ENCODE measurements at regions not wholly inside any gene's neighbourhood (a gene's known extent, or its start where the extent isn't known, plus 50 kb on each side); places are given as distances from the start of the nearest gene placed in this dataset.

- ChIA-PET CTCF (no interaction called here), POLR2A (no interaction called here)
- Histone ChIP-seq H3K79me2 (ENCODE audit: control insufficient read depth, insufficient read depth, low read length) (no peaks in the 10 kb centered on the region), H3K36me3 (ENCODE audit: control insufficient read depth in 2 of 2, extremely low read depth in 1 of 2, insufficient read depth in 2 of 2, low read length in 2 of 2) (no peaks in the 10 kb centered on the region), H3K27ac (ENCODE audit: insufficient read depth, low read depth, low read length) (no peak overlapping the region), H3K9me3 (replicated peaks; ENCODE audit: control insufficient read depth, insufficient read depth, low read length) (no peaks in the 10 kb centered on the region), H3K4me2 (ENCODE audit: insufficient read depth, low read length) (no peak overlapping the region), H3K9ac (replicated peaks; ENCODE audit: extremely low read depth, insufficient read depth, low read length) (no peak overlapping the region), H3K27me3 (ENCODE audit: control insufficient read depth in 2 of 2, insufficient read depth in 2 of 2, low read length in 2 of 2) (no peaks in the 10 kb centered on the region), H3K4me1 (ENCODE audit: control insufficient read depth, extremely low read depth, insufficient read depth, low read length) (no peaks in the 10 kb centered on the region), H2AFZ (ENCODE audit: low read depth, low read length) (no peak overlapping the region), H3K9me1 (replicated peaks; ENCODE audit: control insufficient read depth, extremely low read depth, insufficient read depth, low read length) (no peaks in the 10 kb centered on the region), H4K20me1 (replicated peaks; ENCODE audit: control insufficient read depth, extremely low read depth, insufficient read depth, low read length) (no peaks in the 10 kb centered on the region), H3K4me3 (replicated peaks in 1 of 3; ENCODE audit: insufficient read depth in 1 of 3, low read depth in 1 of 3, low read length in 3 of 3) (no peak overlapping the region)
- FAIRE-seq, result no peak
- no TSS peak for BruUV-seq (replicated peaks)
- no peak for DNase-seq (ENCODE audit: low read depth, low spot score)
- TF ChIP-seq CTCF (IDR thresholded peaks at IDR 0.05; ENCODE audit: extremely low read depth in 1 of 2, insufficient read depth in 1 of 2, low read depth in 1 of 2, low read length in 2 of 2), result no peak
- TF ChIP-seq MYC (IDR thresholded peaks at IDR 0.05; ENCODE audit: low read depth, low read length), result no peak
- TF ChIP-seq GATA2 (IDR thresholded peaks at IDR 0.05; ENCODE audit: insufficient read depth, insufficient read length, low read depth, low read length), result no peak
- no peak for TF ChIP-seq MAX (IDR thresholded peaks at IDR 0.05; ENCODE audit: insufficient read depth, insufficient read length)
- TF ChIP-seq EZH2 (IDR thresholded peaks at IDR 0.05; ENCODE audit: borderline replicate concordance, low read depth, low read length, severe bottlenecking), result no peak
- no peak for TF ChIP-seq POLR2A (IDR thresholded peaks at IDR 0.05; ENCODE audit: low read depth, low read length)
- TF ChIP-seq POLR2AphosphoS5 (IDR thresholded peaks at IDR 0.05; ENCODE audit: insufficient read depth, low read depth, low read length), result no peak
- no peak for TF ChIP-seq JUN (IDR thresholded peaks at IDR 0.05; ENCODE audit: borderline replicate concordance, insufficient read depth, insufficient read length, low read depth)
- TF ChIP-seq FOS (IDR thresholded peaks at IDR 0.05; ENCODE audit: borderline replicate concordance, insufficient read depth, low read length), result no peak
- intact Hi-C loops (cut with micrococcal nuclease) (no loop called here), dilution Hi-C loops (cut with MboI; ENCODE audit: extremely low pct_ligation_motif_present, low sequenced_read_pairs) (no loop called here)
Observed at GRCh38 chr15:29470794-29471193, 201.2 kb upstream of the NSMCE3 start.
